ENCODE measurements at regions not wholly inside any gene's neighbourhood (a gene's known extent, or its start where the extent isn't known, plus 50 kb on each side); places are given as distances from the start of the nearest gene placed in this dataset.

DNA sequence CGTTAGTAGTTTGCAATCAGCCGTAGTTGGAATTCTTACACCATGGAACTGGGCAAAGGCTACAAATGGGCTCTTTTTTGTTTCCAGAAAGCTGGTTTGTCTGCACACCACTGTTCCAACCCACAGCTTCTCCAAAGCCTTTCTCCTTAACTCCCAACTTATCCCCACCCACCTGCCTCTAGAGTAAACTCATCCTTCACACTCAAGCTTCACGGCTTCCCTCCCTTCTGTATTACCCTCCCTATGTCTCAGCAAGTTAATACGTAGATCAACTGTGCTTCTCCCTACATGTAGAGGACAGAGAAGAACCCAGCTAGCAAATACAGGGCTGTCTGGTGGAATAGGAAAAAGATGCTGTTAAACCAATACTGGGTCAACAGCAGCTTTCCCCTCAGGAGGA, 363.0 kb upstream of the IL12A start:
- no peak overlapping the region for H2AFZ ChIP-seq (ENCODE audit: low read depth, low read length)
- H3K36me3 ChIP-seq (ENCODE audit: insufficient read depth, low read length), result no peaks in the 10 kb centered on the region
- H3K4me3 ChIP-seq (ENCODE audit: low read length), result no peak overlapping the region
- H3K4me1 ChIP-seq (ENCODE audit: insufficient read depth, low read length), result no peaks in the 10 kb centered on the region
- H3K9me3 ChIP-seq (ENCODE audit: low read length), result no peaks in the 10 kb centered on the region
- H3K27me3 ChIP-seq (ENCODE audit: insufficient read depth, low read length), result no peaks in the 10 kb centered on the region

DNA sequence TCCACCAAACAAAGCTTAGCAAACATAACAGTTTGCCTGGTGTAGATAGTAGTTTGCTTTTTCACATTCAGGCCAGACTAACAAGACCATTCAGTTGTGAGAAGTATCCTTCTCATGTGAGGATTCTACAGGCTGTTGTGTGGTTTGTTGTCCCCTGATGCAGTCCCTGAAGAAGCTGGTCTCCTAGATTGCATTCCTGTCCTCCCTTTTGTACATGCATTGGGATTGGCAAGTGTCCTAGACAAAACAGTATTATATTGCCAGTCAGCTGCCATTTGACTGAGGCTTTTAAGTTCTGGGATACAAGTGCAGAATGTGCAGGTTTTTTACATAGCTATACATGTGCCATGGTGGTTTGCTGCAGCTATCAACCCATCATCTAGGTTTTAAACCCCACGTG, 362.0 kb upstream of the IL12A start:
- Histone ChIP-seq H3K4me1 (ENCODE audit: insufficient read depth, low read length) (no peaks in the 10 kb centered on the region), H2AFZ (ENCODE audit: low read depth, low read length) (no peak overlapping the region), H3K36me3 (ENCODE audit: insufficient read depth, low read length) (no peaks in the 10 kb centered on the region), H3K9me3 (ENCODE audit: low read length) (no peaks in the 10 kb centered on the region), H3K27me3 (ENCODE audit: insufficient read depth, low read length) (no peaks in the 10 kb centered on the region), H3K4me3 (ENCODE audit: low read length) (no peak overlapping the region)

DNA sequence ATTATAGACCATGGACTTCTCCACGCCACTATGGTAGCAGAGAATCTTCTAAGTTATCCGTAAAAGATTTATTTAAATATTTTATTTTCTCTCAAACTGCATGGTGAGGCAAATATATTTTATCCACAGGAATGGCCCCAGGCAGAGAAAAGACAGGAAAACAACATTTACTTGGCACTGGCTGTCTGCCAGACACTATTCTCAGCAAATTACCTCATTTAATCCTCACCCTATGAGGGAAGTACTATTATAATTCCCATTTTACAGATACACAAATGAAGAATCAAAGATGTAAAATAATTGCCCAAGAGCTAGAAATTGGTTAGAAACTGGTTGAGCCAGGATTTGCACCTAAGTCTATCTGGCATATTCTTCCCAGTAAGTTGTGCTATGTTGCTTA, 361.4 kb upstream of the IL12A start:
- Histone ChIP-seq H3K9me3 (ENCODE audit: low read length) (no peaks in the 10 kb centered on the region), H3K4me1 (ENCODE audit: insufficient read depth, low read length) (no peaks in the 10 kb centered on the region), H2AFZ (ENCODE audit: low read depth, low read length) (no peak overlapping the region), H3K27me3 (ENCODE audit: insufficient read depth, low read length) (no peaks in the 10 kb centered on the region), H3K4me3 (ENCODE audit: low read length) (no peak overlapping the region), H3K36me3 (ENCODE audit: insufficient read depth, low read length) (no peaks in the 10 kb centered on the region)

DNA sequence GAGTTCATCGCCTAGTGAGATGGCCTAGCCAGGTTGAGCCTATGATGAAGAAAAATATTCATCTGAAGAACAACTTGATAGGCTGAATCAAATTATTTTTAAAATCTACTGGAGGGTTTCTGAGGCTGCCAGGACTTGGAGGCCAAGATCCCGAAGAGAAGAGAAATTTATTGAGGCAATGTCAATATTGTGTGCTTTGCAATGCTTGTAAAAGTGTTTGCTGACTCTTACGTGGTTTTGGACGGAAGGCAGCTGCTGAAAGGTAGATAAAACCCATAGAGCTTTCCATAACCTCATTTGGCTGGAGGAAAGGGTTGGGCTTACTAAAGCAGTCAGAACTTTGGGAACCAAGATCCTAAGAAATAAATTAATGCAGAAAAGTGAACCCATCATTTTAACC, 361.0 kb upstream of the IL12A start:
- H3K27me3 ChIP-seq (ENCODE audit: insufficient read depth, low read length), result no peaks in the 10 kb centered on the region
- no peaks in the 10 kb centered on the region for H3K36me3 ChIP-seq (ENCODE audit: insufficient read depth, low read length)
- H3K9me3 ChIP-seq (ENCODE audit: low read length), result no peaks in the 10 kb centered on the region
- no peak overlapping the region for H3K4me3 ChIP-seq (ENCODE audit: low read length)
- H2AFZ ChIP-seq (ENCODE audit: low read depth, low read length), result no peak overlapping the region
- no peaks in the 10 kb centered on the region for H3K4me1 ChIP-seq (ENCODE audit: insufficient read depth, low read length)

DNA sequence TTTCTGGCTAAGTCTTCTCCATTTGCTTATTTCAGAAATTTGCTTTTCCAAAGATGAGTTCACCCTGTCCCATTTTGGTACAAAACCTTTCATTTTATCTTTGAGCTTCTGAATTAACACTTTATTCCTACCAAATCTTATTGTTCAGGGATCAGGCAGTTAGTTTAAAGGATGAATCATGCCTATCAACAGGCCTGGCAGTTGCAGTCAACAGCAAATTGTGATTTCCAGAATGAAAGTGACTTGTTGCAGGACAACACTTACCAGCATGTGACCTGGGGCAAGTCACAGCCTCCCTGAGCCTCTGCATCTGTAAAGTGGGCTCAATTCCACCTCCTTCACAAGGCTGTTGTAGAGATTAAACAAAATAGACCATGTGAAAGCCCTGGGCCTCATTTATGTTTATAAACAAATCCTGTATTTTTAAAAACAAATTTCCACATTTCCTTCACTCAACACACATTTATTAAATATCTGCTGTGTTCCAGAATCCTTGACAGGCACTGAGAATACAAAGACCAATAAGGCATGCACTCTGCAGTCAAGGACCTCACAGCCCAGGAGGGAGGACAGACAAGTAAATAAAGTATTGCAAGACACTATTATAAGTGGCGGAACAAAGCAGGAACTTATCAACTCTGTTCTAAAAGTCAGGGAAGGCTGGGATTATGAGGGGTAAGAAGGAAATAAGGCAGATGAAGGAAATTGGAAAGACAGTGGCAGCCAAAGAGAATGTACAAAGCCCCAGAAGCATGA, 359.1 kb upstream of the IL12A start:
- Histone ChIP-seq H3K9me3 (ENCODE audit: low read length) (no peaks in the 10 kb centered on the region), H2AFZ (ENCODE audit: low read depth, low read length) (no peak overlapping the region), H3K4me1 (ENCODE audit: insufficient read depth, low read length) (no peaks in the 10 kb centered on the region), H3K36me3 (ENCODE audit: insufficient read depth, low read length) (no peaks in the 10 kb centered on the region), H3K4me3 (ENCODE audit: low read length) (no peak overlapping the region), H3K27me3 (ENCODE audit: insufficient read depth, low read length) (no peaks in the 10 kb centered on the region)

DNA sequence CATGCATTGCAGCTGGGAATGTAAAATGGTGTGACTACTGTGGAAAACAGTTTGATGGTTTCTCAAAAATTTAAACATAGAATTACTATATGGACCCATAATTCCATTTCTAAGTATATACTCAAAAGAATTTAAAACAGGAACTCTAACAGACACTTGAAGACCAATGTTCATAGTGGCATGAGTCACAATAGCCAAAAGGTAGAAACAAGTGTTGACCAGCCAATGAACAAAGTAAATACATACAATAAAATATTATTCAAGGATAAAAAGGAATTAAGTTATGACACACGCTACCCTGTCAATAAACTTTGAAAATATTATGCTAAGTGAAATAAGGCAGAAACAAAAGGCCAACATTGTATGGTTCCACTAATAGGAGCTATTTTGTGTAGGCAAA, 357.4 kb upstream of the IL12A start:
- H3K4me3 ChIP-seq (ENCODE audit: low read length), result no peak overlapping the region
- no peaks in the 10 kb centered on the region for H3K9me3 ChIP-seq (ENCODE audit: low read length)
- no peak overlapping the region for H2AFZ ChIP-seq (ENCODE audit: low read depth, low read length)

DNA sequence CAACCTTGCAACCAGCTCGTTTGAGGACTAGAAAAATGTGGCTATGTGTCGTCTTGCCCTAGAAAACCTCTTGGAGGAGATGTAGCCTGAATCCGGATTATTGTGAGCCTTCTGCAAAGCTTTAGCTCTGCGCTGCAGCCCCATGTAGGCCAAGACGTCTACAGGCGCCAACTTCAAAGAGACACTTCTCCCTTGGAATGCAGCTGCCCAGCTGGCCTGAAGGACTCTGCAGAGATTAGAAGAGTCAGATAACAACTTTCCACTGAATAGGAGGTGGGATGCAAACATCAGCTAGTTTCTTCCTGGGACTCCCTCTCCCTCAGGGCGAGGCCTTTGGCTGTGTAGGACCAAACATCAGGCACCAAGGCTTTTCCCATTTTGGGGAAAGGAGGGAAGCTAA, 356.5 kb upstream of the IL12A start:
- H3K36me3 ChIP-seq (ENCODE audit: insufficient read depth, low read length), result no peaks in the 10 kb centered on the region
- no peaks in the 10 kb centered on the region for H3K27me3 ChIP-seq (ENCODE audit: insufficient read depth, low read length)
- no peak overlapping the region for H3K4me3 ChIP-seq (ENCODE audit: low read length)
- no peaks in the 10 kb centered on the region for H3K4me1 ChIP-seq (ENCODE audit: insufficient read depth, low read length)
- H2AFZ ChIP-seq (ENCODE audit: low read depth, low read length), result no peak overlapping the region
- no peaks in the 10 kb centered on the region for H3K9me3 ChIP-seq (ENCODE audit: low read length)

More for the DNA sequence above, 357.4 kb upstream of the IL12A start:
- no peaks in the 10 kb centered on the region for H3K27me3 ChIP-seq (ENCODE audit: insufficient read depth, low read length)
- no peaks in the 10 kb centered on the region for H3K4me1 ChIP-seq (ENCODE audit: insufficient read depth, low read length)
- H3K36me3 ChIP-seq (ENCODE audit: insufficient read depth, low read length), result no peaks in the 10 kb centered on the region

DNA sequence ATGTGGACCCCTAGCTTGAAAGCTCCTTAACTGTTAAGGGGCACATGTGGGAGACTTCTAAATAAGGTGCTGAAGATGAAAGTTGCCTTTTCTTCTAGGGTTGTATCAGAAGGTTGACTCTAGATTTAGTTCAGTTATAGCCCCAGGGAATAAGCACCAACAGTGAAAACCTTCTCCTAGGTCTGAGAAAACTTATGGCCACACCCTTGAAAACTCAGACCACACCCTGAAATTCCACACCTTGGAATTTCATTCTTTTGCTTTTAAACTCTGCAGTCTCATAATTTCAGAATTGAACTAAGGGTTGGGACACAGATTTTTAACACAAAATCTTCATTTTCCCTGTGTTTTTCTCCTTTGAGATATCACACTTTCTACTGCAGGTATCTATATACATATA, 355.8 kb upstream of the IL12A start:
- H3K4me3 ChIP-seq (ENCODE audit: low read length), result no peak overlapping the region
- no peaks in the 10 kb centered on the region for H3K9me3 ChIP-seq (ENCODE audit: low read length)
- H3K4me1 ChIP-seq (ENCODE audit: insufficient read depth, low read length), result no peaks in the 10 kb centered on the region
- no peak overlapping the region for H2AFZ ChIP-seq (ENCODE audit: low read depth, low read length)
- H3K27me3 ChIP-seq (ENCODE audit: insufficient read depth, low read length), result no peaks in the 10 kb centered on the region
- no peaks in the 10 kb centered on the region for H3K36me3 ChIP-seq (ENCODE audit: insufficient read depth, low read length)

DNA sequence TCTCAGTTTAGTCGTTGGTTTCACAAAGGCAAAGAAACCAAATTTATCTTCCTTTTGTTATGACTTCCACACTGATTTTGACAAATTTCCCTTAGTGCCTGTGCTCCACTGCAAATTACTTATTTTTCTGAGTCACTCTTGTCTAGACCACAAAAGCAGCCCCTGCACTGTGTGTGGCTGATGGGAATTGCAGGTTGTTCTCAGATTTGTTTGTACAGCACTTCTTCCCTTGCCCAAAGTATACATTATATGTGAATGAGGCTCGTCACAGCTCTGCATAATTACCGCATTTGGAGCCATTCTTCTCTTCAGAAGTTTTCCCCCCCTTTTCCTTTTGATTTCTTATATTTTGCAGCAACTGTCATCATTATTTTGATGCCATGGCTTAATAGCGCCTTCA, 354.2 kb upstream of the IL12A start:
- no peaks in the 10 kb centered on the region for H3K36me3 ChIP-seq (ENCODE audit: insufficient read depth, low read length)
- H3K27me3 ChIP-seq (ENCODE audit: insufficient read depth, low read length), result no peaks in the 10 kb centered on the region
- H3K4me3 ChIP-seq (ENCODE audit: low read length), result no peak overlapping the region
- H3K9me3 ChIP-seq (ENCODE audit: low read length), result no peaks in the 10 kb centered on the region
- no peak overlapping the region for H2AFZ ChIP-seq (ENCODE audit: low read depth, low read length)
- no peaks in the 10 kb centered on the region for H3K4me1 ChIP-seq (ENCODE audit: insufficient read depth, low read length)

DNA sequence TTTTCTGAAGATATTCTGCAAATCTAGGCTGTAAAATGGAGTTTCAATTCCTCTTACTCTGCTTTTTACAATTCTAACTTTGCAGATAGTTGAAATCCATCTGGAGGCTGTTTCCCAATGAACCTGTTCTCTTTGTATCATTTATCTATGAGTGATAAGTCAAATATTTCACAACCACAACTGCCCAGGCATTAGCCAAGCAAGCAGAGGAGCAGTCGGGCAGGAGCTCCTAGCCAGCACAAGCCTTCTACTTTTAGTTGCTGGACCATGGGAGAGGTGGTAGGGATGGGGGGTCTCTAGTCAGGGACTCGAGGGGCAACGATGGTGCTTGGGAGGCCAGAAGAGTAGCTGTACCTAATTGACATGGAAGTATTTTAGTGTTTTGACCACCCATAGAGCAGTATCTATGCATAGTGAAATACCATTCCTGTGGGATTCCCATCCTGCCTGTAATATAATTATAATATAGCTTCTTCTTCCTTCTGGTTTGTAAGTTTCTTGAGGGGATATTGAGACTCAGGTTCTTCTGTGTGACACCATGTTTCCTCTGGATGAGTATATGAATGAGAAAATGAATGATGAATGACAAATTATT, 353.5 kb upstream of the IL12A start:
- no peak overlapping the region for H3K4me3 ChIP-seq (ENCODE audit: low read length)
- no peaks in the 10 kb centered on the region for H3K9me3 ChIP-seq (ENCODE audit: low read length)
- no peaks in the 10 kb centered on the region for H3K4me1 ChIP-seq (ENCODE audit: insufficient read depth, low read length)
- H3K36me3 ChIP-seq (ENCODE audit: insufficient read depth, low read length), result no peaks in the 10 kb centered on the region
- H2AFZ ChIP-seq (ENCODE audit: low read depth, low read length), result no peak overlapping the region
- no peaks in the 10 kb centered on the region for H3K27me3 ChIP-seq (ENCODE audit: insufficient read depth, low read length)

DNA sequence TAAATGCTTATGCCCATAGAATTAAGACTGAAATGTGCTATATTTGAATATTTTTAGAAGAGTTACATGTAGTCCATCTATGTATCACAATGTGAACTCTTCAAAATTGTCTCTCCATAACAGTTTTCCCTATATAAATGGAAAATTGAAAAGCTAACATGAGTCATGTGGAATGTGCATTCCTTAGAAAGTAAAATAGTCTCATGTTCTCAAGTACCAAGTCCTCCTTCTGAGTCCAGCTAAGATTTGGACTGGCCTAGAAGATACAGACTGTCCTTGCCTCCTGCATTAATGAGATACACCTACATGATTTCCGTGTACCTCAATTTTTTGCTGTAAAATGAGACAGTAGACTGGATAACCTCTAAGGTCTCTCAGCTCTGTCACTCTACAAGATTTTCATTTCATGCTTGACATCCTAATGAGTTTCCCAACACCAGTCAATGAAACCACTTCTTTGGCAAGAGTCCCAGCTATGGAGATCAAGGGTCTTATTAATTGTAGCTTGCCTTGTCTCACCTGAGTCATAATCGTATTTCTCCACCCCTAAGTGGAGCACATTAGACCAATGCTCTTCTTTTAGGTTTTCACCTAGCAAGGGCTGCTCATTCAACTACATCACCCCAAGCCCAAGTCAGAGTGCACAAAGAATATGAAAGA, 350.6 kb upstream of the IL12A start:
- H3K4me1 ChIP-seq (ENCODE audit: insufficient read depth, low read length), result no peaks in the 10 kb centered on the region
- H3K27me3 ChIP-seq (ENCODE audit: insufficient read depth, low read length), result no peaks in the 10 kb centered on the region
- no peaks in the 10 kb centered on the region for H3K36me3 ChIP-seq (ENCODE audit: insufficient read depth, low read length)
- H2AFZ ChIP-seq (ENCODE audit: low read depth, low read length), result no peak overlapping the region
- no peaks in the 10 kb centered on the region for H3K9me3 ChIP-seq (ENCODE audit: low read length)
- H3K4me3 ChIP-seq (ENCODE audit: low read length), result no peak overlapping the region

DNA sequence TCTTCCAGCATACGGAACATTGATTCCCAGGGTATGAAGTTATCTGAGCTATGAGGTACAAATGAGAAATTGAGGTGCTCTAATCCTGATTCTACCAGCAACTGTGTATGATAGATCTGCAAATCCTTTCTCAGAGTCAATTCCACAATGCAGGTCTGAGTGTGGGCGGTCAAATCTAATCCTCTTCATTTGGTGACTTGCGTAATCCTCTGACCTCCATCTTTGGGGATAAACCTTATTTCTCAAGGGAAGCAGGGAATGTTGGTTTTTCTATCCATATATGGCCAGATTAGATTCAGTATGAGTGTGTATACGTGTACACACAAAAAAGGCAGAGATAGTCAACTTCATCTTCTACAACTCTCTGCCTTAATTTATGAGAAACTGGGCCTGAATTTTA, 348.4 kb upstream of the IL12A start:
- Histone ChIP-seq H2AFZ (ENCODE audit: low read depth, low read length) (no peak overlapping the region), H3K4me3 (ENCODE audit: low read length) (no peak overlapping the region), H3K27me3 (ENCODE audit: insufficient read depth, low read length) (no peaks in the 10 kb centered on the region), H3K9me3 (ENCODE audit: low read length) (no peaks in the 10 kb centered on the region), H3K4me1 (ENCODE audit: insufficient read depth, low read length) (no peaks in the 10 kb centered on the region), H3K36me3 (ENCODE audit: insufficient read depth, low read length) (no peaks in the 10 kb centered on the region)

DNA sequence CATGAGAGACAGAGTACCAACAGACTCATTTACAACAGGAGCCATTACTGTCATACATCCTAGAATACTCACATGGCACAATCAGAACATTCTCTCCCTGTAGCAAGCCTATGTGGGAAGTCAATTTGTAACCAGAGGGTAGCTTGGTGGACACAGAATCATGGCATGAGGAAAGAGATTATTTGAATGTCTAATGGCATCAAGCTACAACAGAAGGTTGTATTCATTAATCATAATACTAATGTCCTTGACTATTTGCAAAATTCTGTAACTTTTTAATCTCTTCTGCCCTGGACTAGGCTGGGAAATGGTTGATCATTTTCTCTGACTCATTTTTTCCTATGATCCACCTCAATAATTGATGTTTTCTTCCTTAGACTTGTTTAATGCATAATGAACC, 345.2 kb upstream of the IL12A start:
- no peak overlapping the region for H3K4me3 ChIP-seq (ENCODE audit: low read length)
- no peaks in the 10 kb centered on the region for H3K36me3 ChIP-seq (ENCODE audit: insufficient read depth, low read length)
- peaks cover 2% of the 10 kb centered on the region for H3K27me3 ChIP-seq (ENCODE audit: insufficient read depth, low read length)
- H3K9me3 ChIP-seq (ENCODE audit: low read length), result no peaks in the 10 kb centered on the region
- H3K4me1 ChIP-seq (ENCODE audit: insufficient read depth, low read length), result no peaks in the 10 kb centered on the region
- no peak overlapping the region for H2AFZ ChIP-seq (ENCODE audit: low read depth, low read length)

Data from neuron (in vitro differentiated cells).